ENCODE measurements at regions not wholly inside any gene's neighbourhood (a gene's known extent, or its start where the extent isn't known, plus 50 kb on each side); places are given as distances from the start of the nearest gene placed in this dataset.

GRCh38 chr18:75158465-75159237, 50.3 kb downstream of the PTGR3 start:
- no peak for TF ChIP-seq CTCF (IDR thresholded peaks at IDR 0.05 in 4 of 5, conservative IDR thresholded peaks at IDR 0.05 in 1 of 5)
- TF ChIP-seq POLR2A (IDR thresholded peaks at IDR 0.05), result no peak

Measured in gastrocnemius medialis (tissue), 4 donors.